Endothelial cell of umbilical vein (primary cell): ENCODE measurements at regions not wholly inside any gene's neighbourhood (a gene's known extent, or its start where the extent isn't known, plus 50 kb on each side); places are given as distances from the start of the nearest gene placed in this dataset.

Experiments used
- CTCF ChIP-seq, 2 donors: IDR thresholded peaks; 1 replicate in 1 of 2; 2 replicates in 1 of 2; pipeline ENCODE4 v1.5.1; 2011; ENCODE audit warnings: low read length in 2 of 2, mild to moderate bottlenecking in 2 of 2, moderate library complexity in 2 of 2, control low read depth in 1 of 2, inconsistent platforms in 1 of 2, low read depth in 1 of 2; ENCODE audit not compliant: insufficient read depth in 1 of 2; ENCODE audit errors: extremely low read depth in 1 of 2
- EZH2 ChIP-seq: IDR thresholded peaks from 2 replicates; pipeline ENCODE4 v1.6.1; 2012; ENCODE audit warnings: borderline replicate concordance, low read depth, mild to moderate bottlenecking, moderate library complexity, low read length, inconsistent platforms; ENCODE audit not compliant: severe bottlenecking
- POLR2A ChIP-seq: IDR thresholded peaks from 2 replicates; pipeline ENCODE4 v1.6.1; 2012; ENCODE audit warnings: low read depth, mild to moderate bottlenecking, control low read depth, low read length

- TF ChIP-seq EZH2 (no peak), CTCF (IDR thresholded peaks at IDR 0.05; ENCODE audit: extremely low read depth in 1 of 2, insufficient read depth in 1 of 2, low read depth in 1 of 2, low read length in 2 of 2) (no peak), POLR2A (no peak)
These were observed 181.2 kb upstream of the SNX7 start for GRCh38 chr1:98480271-98480670.
